Endothelial cell (in vitro differentiated cells): ENCODE measurements at regions not wholly inside any gene's neighbourhood (a gene's known extent, or its start where the extent isn't known, plus 50 kb on each side); places are given as distances from the start of the nearest gene placed in this dataset.

Source experiments
- DNase-seq: peaks from one replicate; pipeline ENCODE4 v3.0.0; 2021; ENCODE audit warnings: low spot score
- H3K27ac Mint-ChIP-seq: one replicate; pipeline ENCODE4 v1.8.0; 2021; ENCODE audit warnings: mixed read lengths, inconsistent platforms; ENCODE audit not compliant: unreplicated experiment
- H3K27me3 Mint-ChIP-seq: one replicate; pipeline ENCODE4 v1.8.0; 2021; ENCODE audit warnings: mild to moderate bottlenecking, moderate library complexity, mixed read lengths, inconsistent platforms; ENCODE audit not compliant: unreplicated experiment
- H3K36me3 Mint-ChIP-seq: one replicate; pipeline ENCODE4 v1.8.0; 2021; ENCODE audit warnings: mild to moderate bottlenecking, low read depth, mixed read lengths, inconsistent platforms; ENCODE audit not compliant: unreplicated experiment
- H3K4me1 Mint-ChIP-seq: one replicate; pipeline ENCODE4 v1.8.0; 2021; ENCODE audit warnings: mild to moderate bottlenecking, mixed read lengths, inconsistent platforms; ENCODE audit not compliant: unreplicated experiment
- H3K4me3 Mint-ChIP-seq: one replicate; pipeline ENCODE4 v1.8.0; 2021; ENCODE audit warnings: mild to moderate bottlenecking, mixed read lengths, inconsistent platforms; ENCODE audit not compliant: unreplicated experiment
- H3K9me3 Mint-ChIP-seq: one replicate; pipeline ENCODE4 v1.8.0; 2021; ENCODE audit warnings: mixed read lengths, inconsistent platforms; ENCODE audit not compliant: unreplicated experiment
- CTCF ChIP-seq: fragments of 200-600 bp; sonication (generic); IDR thresholded peaks from one replicate; pipeline ENCODE4 v1.5.0; 2021; ENCODE audit warnings: antibody characterized with exemption; ENCODE audit not compliant: unreplicated experiment

DNA sequence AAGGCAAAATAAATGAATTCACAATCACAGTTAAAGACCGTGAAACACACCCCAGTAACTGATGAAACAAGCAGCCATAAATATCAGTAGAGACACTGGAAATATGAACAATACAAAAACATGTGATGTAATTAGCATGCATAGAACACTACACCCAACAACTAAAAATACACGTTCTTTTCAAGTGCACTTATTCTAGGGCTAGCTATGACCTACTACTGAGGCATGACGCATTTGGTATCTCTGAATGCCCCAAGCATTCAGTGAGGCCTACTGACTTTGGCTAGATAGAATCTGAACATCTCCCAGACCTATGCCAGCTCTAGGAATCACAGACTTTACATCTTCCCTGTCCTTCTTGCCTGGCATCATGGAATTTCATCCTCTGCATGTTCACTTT is 450.0 kb upstream of the ID2 start:
- TF ChIP-seq CTCF: no peak
- Mint-ChIP-seq H3K9me3 (no peaks in the 10 kb centered on the region), H3K27ac (no peak overlapping the region), H3K27me3 (no peaks in the 10 kb centered on the region), H3K4me3 (no peak overlapping the region), H3K36me3 (no peaks in the 10 kb centered on the region), H3K4me1 (peaks cover 16% of the 10 kb centered on the region)
- DNase-seq: no peak

DNA sequence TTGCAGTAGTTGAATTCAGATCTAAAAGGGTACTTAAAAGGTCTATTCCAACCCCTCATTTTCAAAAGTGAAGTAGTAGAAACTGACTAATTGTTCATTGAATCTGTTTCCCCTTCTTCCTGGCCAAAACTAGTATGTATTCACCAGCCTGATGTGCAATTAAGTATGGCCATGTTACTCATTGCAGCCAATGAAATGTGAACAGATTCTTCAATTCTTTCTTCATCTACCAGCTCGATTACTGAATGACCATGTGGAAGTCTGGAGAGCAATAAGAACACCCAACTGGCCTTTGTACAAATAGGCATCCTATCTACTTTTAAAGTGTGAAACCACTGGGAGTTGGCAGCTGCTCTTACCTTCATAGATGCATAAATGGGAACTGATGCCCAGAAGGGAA is 449.0 kb upstream of the ID2 start:
- DNase-seq: no peak
- TF ChIP-seq CTCF: no peak
- Mint-ChIP-seq H3K27ac (no peak overlapping the region), H3K27me3 (no peaks in the 10 kb centered on the region), H3K4me3 (no peak overlapping the region), H3K9me3 (no peaks in the 10 kb centered on the region), H3K36me3 (no peaks in the 10 kb centered on the region), H3K4me1 (peaks cover 10% of the 10 kb centered on the region)

- Mint-ChIP-seq H3K36me3 (no peaks in the 10 kb centered on the region), H3K4me1 (peaks cover 10% of the 10 kb centered on the region), H3K9me3 (no peaks in the 10 kb centered on the region), H3K27ac (no peak overlapping the region), H3K27me3 (no peaks in the 10 kb centered on the region), H3K4me3 (no peak overlapping the region)
- no peak for TF ChIP-seq CTCF
- DNase-seq: no peak
These were observed 447.6 kb upstream of the ID2 start for GRCh38 chr2:8234253-8234652.

DNA sequence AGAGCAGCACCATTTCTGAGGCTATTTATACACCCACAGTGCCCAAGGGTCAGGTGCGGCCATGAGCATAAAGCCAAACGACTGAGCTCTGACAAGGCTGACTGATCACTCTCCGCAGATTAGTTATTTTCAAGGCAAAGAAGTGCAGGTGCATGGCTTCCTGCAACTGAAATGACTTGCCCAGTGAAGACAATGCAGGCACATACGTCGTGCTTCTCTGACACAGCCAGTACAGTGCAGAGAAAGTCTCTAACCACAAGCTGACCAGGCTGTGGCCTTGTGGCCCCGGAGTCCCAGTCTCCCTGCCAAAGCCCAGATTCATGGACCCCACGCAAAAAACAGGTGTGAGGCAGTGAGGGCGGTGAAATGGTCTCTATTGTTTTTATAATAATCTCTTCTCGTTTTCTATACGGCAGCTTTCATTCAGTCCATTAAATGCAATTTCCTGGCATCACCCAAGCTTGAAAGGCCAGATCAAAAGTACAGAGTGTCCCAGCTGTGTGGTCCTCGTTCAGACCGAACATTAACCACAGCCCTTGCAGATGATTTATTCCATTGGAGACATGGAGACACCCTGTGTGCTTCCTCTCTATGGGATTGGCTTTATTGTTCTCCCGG is 447.0 kb upstream of the ID2 start:
- no peak for DNase-seq
- Mint-ChIP-seq H3K27ac (no peak overlapping the region), H3K4me3 (no peak overlapping the region), H3K27me3 (no peaks in the 10 kb centered on the region), H3K9me3 (no peaks in the 10 kb centered on the region), H3K4me1 (peaks cover 10% of the 10 kb centered on the region), H3K36me3 (no peaks in the 10 kb centered on the region)
- TF ChIP-seq CTCF: no peak

DNA sequence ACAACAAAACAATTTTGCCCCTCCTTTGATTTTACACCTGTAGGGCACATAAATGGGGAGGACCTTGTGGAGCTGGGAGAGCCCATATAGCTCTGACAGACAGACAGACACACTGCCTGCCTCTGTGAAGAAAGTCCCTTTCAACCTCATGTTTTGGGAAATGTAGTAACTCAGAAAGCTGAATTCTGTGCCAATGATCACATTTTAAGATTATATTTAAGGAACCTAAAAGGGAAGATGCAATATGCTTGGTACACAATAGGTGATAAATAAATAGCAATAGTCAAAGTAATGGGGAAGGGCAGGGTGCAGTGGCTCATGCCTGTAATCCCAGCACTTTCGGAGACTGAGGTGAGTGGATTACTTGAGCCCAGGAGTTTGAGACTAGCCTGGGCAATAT is 446.4 kb upstream of the ID2 start:
- no peak for DNase-seq
- no peak overlapping the region for H3K27ac Mint-ChIP-seq
- H3K4me3 Mint-ChIP-seq: no peak overlapping the region
- H3K9me3 Mint-ChIP-seq: no peaks in the 10 kb centered on the region
- no peak for TF ChIP-seq CTCF
- peaks cover 10% of the 10 kb centered on the region for H3K4me1 Mint-ChIP-seq
- no peaks in the 10 kb centered on the region for H3K36me3 Mint-ChIP-seq
- H3K27me3 Mint-ChIP-seq: no peaks in the 10 kb centered on the region
